NCI-H510A treated with DMSO at 0.1 percent for 48 hours (cell line): ENCODE measurements at regions not wholly inside any gene's neighbourhood (a gene's known extent, or its start where the extent isn't known, plus 50 kb on each side); places are given as distances from the start of the nearest gene placed in this dataset.

Experiments
- DNase-seq: peaks from one replicate; lab custom pipeline; 2025; lab: John Stamatoyannopoulos, UW

- DNase-seq, result no peak
Measured at GRCh38 chr7:55629051-55629677, 56.9 kb upstream of the VOPP1 start.

DNA sequence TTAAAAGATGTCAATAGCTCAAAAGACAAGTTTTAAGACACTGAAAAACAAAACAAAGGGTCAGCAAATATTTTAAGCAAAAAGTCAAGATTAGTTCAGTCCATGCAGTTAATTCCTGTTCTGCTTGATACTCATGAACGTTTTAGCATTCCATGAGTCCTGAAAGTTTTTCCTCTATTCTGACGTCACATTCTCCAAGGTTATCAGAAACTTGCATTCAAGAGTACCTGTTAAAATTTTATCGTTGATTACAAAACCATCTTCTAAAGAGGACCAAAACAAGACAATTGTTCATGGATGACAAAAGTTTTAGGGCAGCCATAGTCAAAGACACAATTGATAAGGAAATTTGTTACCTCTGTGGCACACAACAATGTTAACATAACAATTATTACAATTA, 52.5 kb upstream of the VOPP1 start:
- no peak for DNase-seq

GRCh38 chr7:55623617-55624016, 51.3 kb upstream of the VOPP1 start:
- no peak for DNase-seq

- DNase-seq, result no peak
Measured at GRCh38 chr7:55622241-55622640, 49.9 kb upstream of the VOPP1 start.
